H1 (cell line): ENCODE measurements at regions not wholly inside any gene's neighbourhood (a gene's known extent, or its start where the extent isn't known, plus 50 kb on each side); places are given as distances from the start of the nearest gene placed in this dataset.

Experiments
- CTCF ChIA-PET: fragments of 300-600 bp; sonication (Branson Sonifier 250); formaldehyde crosslinking; loops from one replicate; lab custom pipeline; 2021; ENCODE audit not compliant: partially characterized antibody; lab: Charles Lee
- POLR2A ChIA-PET: fragments of 300-600 bp; sonication (Branson Sonifier 250); formaldehyde crosslinking; loops from one replicate; lab custom pipeline; 2021; ENCODE audit warnings: inconsistent platforms; ENCODE audit not compliant: partially characterized antibody; lab: Charles Lee
- DNase-seq, 2 experiments: peaks; one replicate each; pipeline versions ENCODE4 v3.0.0 to v3.0.0-alpha.2; 2010 to 2022; ENCODE audit warnings: low spot score in 2 of 2, low read depth in 1 of 2, mixed read lengths in 1 of 2
- FAIRE-seq: peaks from 2 replicates; lab custom pipeline; 2011; peaks lifted over from hg19 to GRCh38; lab: Jason Lieb, UNC
- H2AFZ ChIP-seq: 2 replicates; pipeline ENCODE4 v1.8.1; 2012; ENCODE audit warnings: low read length, inconsistent platforms
- H2AK5ac ChIP-seq: 2 replicates; pipeline ENCODE4 v1.6.1; 2013; ENCODE audit warnings: low read depth, low read length
- H2BK120ac ChIP-seq: replicated peaks from 2 replicates; pipeline ENCODE3; 2013; ENCODE audit warnings: low read depth, low read length, inconsistent platforms
- H2BK12ac ChIP-seq: 2 replicates; pipeline ENCODE4 v1.6.1; 2013; ENCODE audit warnings: low read depth, low read length
- H2BK15ac ChIP-seq: 2 replicates; pipeline ENCODE4 v1.6.1; 2013; ENCODE audit warnings: low read length
- H2BK20ac ChIP-seq: 2 replicates; pipeline ENCODE4 v1.6.1; 2013; ENCODE audit warnings: low read length
- H2BK5ac ChIP-seq: 2 replicates; pipeline ENCODE4 v1.6.1; 2013; ENCODE audit warnings: low read depth, low read length
- H3K14ac ChIP-seq: 2 replicates; pipeline ENCODE4 v1.6.1; 2013; ENCODE audit warnings: inconsistent platforms; ENCODE audit not compliant: insufficient read length
- H3K18ac ChIP-seq: 2 replicates; pipeline ENCODE4 v1.6.1; 2013; ENCODE audit warnings: low read length; ENCODE audit errors: extremely low read depth
- H3K23ac ChIP-seq: 2 replicates; pipeline ENCODE4 v1.6.1; 2013; ENCODE audit warnings: inconsistent platforms; ENCODE audit not compliant: insufficient read length
- H3K23me2 ChIP-seq: 2 replicates; pipeline ENCODE4 v1.6.1; 2013; ENCODE audit warnings: low read depth, low read length
- H3K27ac ChIP-seq: 2 replicates; pipeline ENCODE4 v1.6.1; 2011; ENCODE audit warnings: low read depth, low read length, inconsistent platforms
- H3K27me3 ChIP-seq, 4 experiments: replicated peaks in 1 of 4; 1 replicate in 1 of 4; 2 replicates in 3 of 4; pipeline versions ENCODE4 v1.6.1 to v1.8.1; 2011 to 2013; ENCODE audit warnings: low read length in 3 of 4, mild to moderate bottlenecking in 3 of 4, inconsistent platforms in 2 of 4, mixed read lengths in 2 of 4, moderate library complexity in 1 of 4; ENCODE audit not compliant: control insufficient read depth in 3 of 4, insufficient read depth in 3 of 4; ENCODE audit errors: extremely low read depth in 1 of 4
- H3K36me3 ChIP-seq, 4 experiments: 2 replicates each; pipeline versions ENCODE4 v1.6.1 to v1.8.1; 2011 to 2013; ENCODE audit warnings: mild to moderate bottlenecking in 4 of 4, low read length in 3 of 4, moderate library complexity in 2 of 4, control low read depth in 1 of 4, inconsistent platforms in 1 of 4; ENCODE audit not compliant: insufficient read depth in 4 of 4, control insufficient read depth in 2 of 4
- H3K4ac ChIP-seq: replicated peaks from 2 replicates; pipeline ENCODE3; 2013; ENCODE audit warnings: low read length, low read depth, mixed read lengths, inconsistent platforms; ENCODE audit not compliant: insufficient read length
- H3K4me1 ChIP-seq, 4 experiments: replicated peaks in 1 of 4; 1 replicate in 1 of 4; 2 replicates in 3 of 4; pipeline versions ENCODE4 v1.6.1 to v1.8.1; 2011 to 2013; ENCODE audit warnings: low read length in 3 of 4, inconsistent platforms in 2 of 4, mixed read lengths in 1 of 4; ENCODE audit not compliant: insufficient read depth in 4 of 4, control insufficient read depth in 3 of 4
- H3K4me2 ChIP-seq, 2 experiments: 2 replicates each; pipeline versions ENCODE4 v1.6.1 to v1.8.1; 2011 to 2013; ENCODE audit warnings: low read depth in 2 of 2, low read length in 2 of 2, control low read depth in 1 of 2, inconsistent platforms in 1 of 2, mild to moderate bottlenecking in 1 of 2; ENCODE audit not compliant: insufficient read depth in 1 of 2
- H3K4me3 ChIP-seq, 4 experiments: fragments of 200-600, 300-600 bp in 1 of 4; sonication (generic), shearing (Covaris generic), sonication (Bioruptor Twin) in 1 of 4; 2 replicates each; pipeline versions ENCODE4 v1.5.1 to v1.8.1; 2011 to 2016; ENCODE audit warnings: low read length in 4 of 4, low read depth in 3 of 4, control low read depth in 2 of 4, inconsistent platforms in 2 of 4, mild to moderate bottlenecking in 2 of 4, mixed read lengths in 1 of 4, moderate library complexity in 1 of 4; ENCODE audit not compliant: insufficient read depth in 2 of 4; ENCODE audit errors: extremely low read depth in 1 of 4
- H3K56ac ChIP-seq: replicated peaks from 2 replicates; pipeline ENCODE3; 2013; ENCODE audit warnings: low read depth, mild to moderate bottlenecking, mixed read lengths, low read length, inconsistent platforms; ENCODE audit not compliant: insufficient read length
- H3K79me1 ChIP-seq: 2 replicates; pipeline ENCODE4 v1.6.1; 2013; ENCODE audit warnings: low read depth, low read length, control low read depth
- H3K79me2 ChIP-seq, 2 experiments: 2 replicates each; pipeline versions ENCODE4 v1.6.1 to v1.8.1; 2012 to 2013; ENCODE audit warnings: low read length in 2 of 2, mild to moderate bottlenecking in 2 of 2, inconsistent platforms in 1 of 2; ENCODE audit not compliant: insufficient read depth in 2 of 2, control insufficient read depth in 1 of 2
- H3K9ac ChIP-seq, 4 experiments: replicated peaks in 1 of 4; 1 replicate in 1 of 4; 2 replicates in 3 of 4; pipeline versions ENCODE4 v1.6.1 to v1.8.1; 2011 to 2013; ENCODE audit warnings: low read depth in 3 of 4, low read length in 3 of 4, control low read depth in 2 of 4, mild to moderate bottlenecking in 2 of 4, moderate library complexity in 2 of 4, inconsistent platforms in 1 of 4; ENCODE audit errors: extremely low read depth in 1 of 4
- H3K9me3 ChIP-seq, 2 experiments: 2 replicates each; pipeline versions ENCODE4 v1.6.1 to v1.8.1; 2012 to 2013; ENCODE audit warnings: mild to moderate bottlenecking in 2 of 2, moderate library complexity in 2 of 2, control low read depth in 1 of 2, inconsistent platforms in 1 of 2, low read depth in 1 of 2, low read length in 1 of 2, mixed read lengths in 1 of 2; ENCODE audit not compliant: insufficient read depth in 2 of 2
- H4K20me1 ChIP-seq, 2 experiments: replicated peaks in 1 of 2; 2 replicates each; pipeline versions ENCODE3 to v1.8.1; 2011 to 2013; ENCODE audit warnings: inconsistent platforms in 2 of 2, low read length in 2 of 2, mild to moderate bottlenecking in 1 of 2; ENCODE audit not compliant: insufficient read depth in 2 of 2, control insufficient read depth in 1 of 2
- H4K5ac ChIP-seq: 2 replicates; pipeline ENCODE4 v1.6.1; 2013; ENCODE audit warnings: low read length, low read depth, mixed read lengths, inconsistent platforms; ENCODE audit not compliant: insufficient read length
- H4K8ac ChIP-seq: 2 replicates; pipeline ENCODE4 v1.8.0; 2013; ENCODE audit warnings: mild to moderate bottlenecking, moderate library complexity, low read length, inconsistent platforms; ENCODE audit not compliant: insufficient read depth; ENCODE audit errors: extremely low read depth
- H4K91ac ChIP-seq: replicated peaks from 2 replicates; pipeline ENCODE3; 2013; ENCODE audit warnings: low read length, mixed read lengths, inconsistent platforms; ENCODE audit not compliant: insufficient read length
- BCL11A ChIP-seq, 2 experiments: IDR thresholded peaks; one replicate each; pipeline ENCODE4 v1.6.1; 2011; ENCODE audit warnings: low read depth in 2 of 2, low read length in 2 of 2, mild to moderate bottlenecking in 2 of 2
- BRCA1 ChIP-seq: IDR thresholded peaks from 2 replicates; pipeline ENCODE4 v1.6.1; 2012; ENCODE audit warnings: low read depth, low read length, improper control_type of control experiment
- CBX8 ChIP-seq: fragments of 300-800, 300-1000 bp; sonication (generic); IDR thresholded peaks from 2 replicates; pipeline ENCODE4 v1.7.1; 2016; ENCODE audit warnings: low read depth, low read length, borderline replicate concordance
- CEBPB ChIP-seq: IDR thresholded peaks from 2 replicates; pipeline ENCODE4 v1.6.1; 2012; ENCODE audit warnings: low read depth, low read length
- EGR1 ChIP-seq: IDR thresholded peaks from 2 replicates; pipeline ENCODE4 v1.6.1; 2011; ENCODE audit warnings: low read depth, low read length, borderline replicate concordance
- EZH2 ChIP-seq: fragments of 200-600 bp; sonication (generic); IDR thresholded peaks from 2 replicates; pipeline ENCODE4 v1.7.1; 2012; ENCODE audit warnings: low read depth, mild to moderate bottlenecking, moderate library complexity, low read length, inconsistent platforms; ENCODE audit not compliant: severe bottlenecking
- MAX ChIP-seq: IDR thresholded peaks from 2 replicates; pipeline ENCODE4 v1.6.1; 2012; ENCODE audit warnings: inconsistent platforms
- POLR2AphosphoS5 ChIP-seq: IDR thresholded peaks from 2 replicates; pipeline ENCODE4 v1.6.1; 2011; ENCODE audit warnings: low read depth, low read length
- WGBS, 2 experiments: shearing (Covaris generic) in 1 of 2; methylation state at CpG; one replicate each; pipeline versions ENCODE4 v1.1.6 to v1.1.7; 2013 to 2015; ENCODE audit warnings: low lambda C conversion rate in 2 of 2, mixed read lengths in 2 of 2, inconsistent platforms in 1 of 2, low coverage in 1 of 2, missing lambda C conversion rate in 1 of 2; ENCODE audit not compliant: insufficient replicate concordance in 2 of 2, insufficient coverage in 1 of 2, insufficient read length in 1 of 2; ENCODE audit errors: extremely low coverage in 1 of 2, missing lambda C conversion rate in 1 of 2; 5-methylcytosine and 5-hydroxymethylcytosine counted together

GRCh38 chr12:11951209-11951608 is 119.5 kb upstream of the BCL2L14 start:
- Histone ChIP-seq H3K36me3 (no peaks in the 10 kb centered on the region), H3K79me2 (no peaks in the 10 kb centered on the region), H3K23ac (no peak overlapping the region), H4K20me1 (no peaks in the 10 kb centered on the region), H2AK5ac (no peak overlapping the region), H3K27me3 (0 out of 7 replicates have a peak, but pooled peaks cover 0 to 2% (median 0%) of the 10 kb centered on the region in 4 experiments), H3K4me3 (no peak overlapping the region), H3K18ac (no peak overlapping the region), H2BK20ac (no peak overlapping the region), H2BK120ac (no peak overlapping the region), H3K4ac (no peak overlapping the region), H2BK12ac (no peak overlapping the region), H3K4me1 (no peaks in the 10 kb centered on the region), H4K8ac (no peak overlapping the region), H3K14ac (no peak overlapping the region), H3K9me3 (peaks cover 0 to 4% of the 10 kb centered on the region in 2 experiments; a peak in 2 of 4 replicates), H3K4me2 (no peak overlapping the region), H4K91ac (no peak overlapping the region), H3K9ac (no peak overlapping the region), H4K5ac (no peak overlapping the region), H3K79me1 (no peaks in the 10 kb centered on the region), H3K27ac (no peak overlapping the region), H2BK15ac (no peak overlapping the region), H2AFZ (no peak overlapping the region), H3K56ac (no peak overlapping the region), H2BK5ac (no peak overlapping the region), H3K23me2 (0 out of 2 replicates have a peak, but pooled peaks cover 2% of the 10 kb centered on the region)
- ChIA-PET CTCF (interaction anchor here (0.9 to 1.6 kb wide), 3 partner anchors 8 to 217 kb away, joined by 3 to 6 read pairs (median 4); no protein-coding TSS in a partner anchor), POLR2A (no interaction called here)
- whole genome bisulfite sequencing, 2 experiments = 88% methylated on average over 5 of the region's 5 CpGs; no CpG with 5 or more reads in 1 of the 2 experiments
- TF ChIP-seq EGR1 (no peak), MAX (no peak), CEBPB (no peak), BRCA1 (no peak), EZH2 (no peak), BCL11A (IDR thresholded peaks at IDR 0.05; ENCODE audit: low read depth in 2 of 2, low read length in 2 of 2) (no peak), CBX8 (no peak), POLR2AphosphoS5 (no peak)
- no peak for FAIRE-seq
- no peak for DNase-seq
